K562 (cell line): ENCODE measurements at regions not wholly inside any gene's neighbourhood (a gene's known extent, or its start where the extent isn't known, plus 50 kb on each side); places are given as distances from the start of the nearest gene placed in this dataset.

ENCODE experiments used
- ATAC-seq: fragments of 200-7000 bp; cut with Tn5 transposase; 3 replicates; pipeline ENCODE4 v1.9.1; 2020; ENCODE audit warnings: moderate library complexity
- BruUV-seq: library from RNA; stranded (reverse); fragments of 400-500 nt; replicated peaks from 2 replicates; lab custom pipeline; 2021; lab: Mats Ljungman, UMichigan
- CTCF ChIA-PET: fragments of 300-600 bp; formaldehyde crosslinking; extraction: SDS; loops from one replicate; lab custom pipeline; 2021; ENCODE audit warnings: low intra/inter-chr PET ratio; lab: Yijun Ruan, JAX
- POLR2A ChIA-PET: fragments of 300-600, 350-650 bp; sonication (Branson Sonifier 250); formaldehyde crosslinking; extraction: SDS; loops from one replicate; lab custom pipeline; 2021; ENCODE audit warnings: antibody characterized with exemption, inconsistent platforms; lab: Yijun Ruan, JAX
- DNase-seq, 4 experiments: peaks; one replicate each; pipeline versions ENCODE4 v3.0.0 to v3.0.0-alpha.2; 2011 to 2018; ENCODE audit warnings: low spot score in 3 of 4, mixed read lengths in 3 of 4; ENCODE audit errors: extremely low read depth in 1 of 4
- FAIRE-seq: peaks from 2 replicates; lab custom pipeline; 2011; peaks lifted over from hg19 to GRCh38; lab: Jason Lieb, UNC
- H2AFZ ChIP-seq: 2 replicates; pipeline ENCODE4 v1.6.0; 2011; ENCODE audit warnings: low read depth, low read length, control low read depth, inconsistent platforms
- H3K27ac ChIP-seq: fragments of 200-600 bp; 3 replicates; pipeline ENCODE4 v1.8.0; 2011; ENCODE audit warnings: low read depth, mild to moderate bottlenecking, control low read depth, inconsistent platforms, low read length, moderate library complexity, mixed read lengths; ENCODE audit errors: extremely low read depth
- H3K27me3 ChIP-seq, 2 experiments: fragments of 300-600 bp in 1 of 2; 2 replicates in 1 of 2; 3 replicates in 1 of 2; pipeline versions ENCODE4 v1.6.0 to v1.8.0; 2011; ENCODE audit warnings: inconsistent platforms in 2 of 2, low read length in 2 of 2, mild to moderate bottlenecking in 1 of 2, mixed read lengths in 1 of 2, moderate library complexity in 1 of 2; ENCODE audit not compliant: control insufficient read depth in 2 of 2, insufficient read depth in 2 of 2
- H3K36me3 ChIP-seq: fragments of 300-600 bp; 3 replicates; pipeline ENCODE4 v1.8.0; 2011; ENCODE audit warnings: mild to moderate bottlenecking, low read length, inconsistent platforms; ENCODE audit not compliant: control insufficient read depth, insufficient read depth
- H3K4me1 ChIP-seq, 2 experiments: fragments of 200-600 bp in 1 of 2; replicated peaks in 1 of 2; 2 replicates in 1 of 2; 3 replicates in 1 of 2; pipeline versions ENCODE4 v1.5.1 to v1.8.0; 2011; ENCODE audit warnings: inconsistent platforms in 2 of 2, low read length in 2 of 2, mild to moderate bottlenecking in 1 of 2, mixed read lengths in 1 of 2, moderate library complexity in 1 of 2; ENCODE audit not compliant: control insufficient read depth in 2 of 2, insufficient read depth in 2 of 2
- H3K4me2 ChIP-seq: 2 replicates; pipeline ENCODE4 v1.6.1; 2011; ENCODE audit warnings: low read length, control low read depth, inconsistent platforms, mixed read lengths; ENCODE audit not compliant: insufficient read depth
- H3K4me3 ChIP-seq: fragments of 200-600 bp; sonication (generic), shearing (Covaris generic); 2 replicates; pipeline ENCODE4 v1.5.1; 2016; ENCODE audit warnings: control low read depth, inconsistent platforms
- H3K79me2 ChIP-seq: fragments of 200-600 bp; 3 replicates; pipeline ENCODE4 v1.8.0; 2011; ENCODE audit warnings: low read length, inconsistent platforms; ENCODE audit not compliant: control insufficient read depth, insufficient read depth
- H3K9ac ChIP-seq, 2 experiments: 2 replicates each; pipeline versions ENCODE4 v1.6.0 to v1.6.1; 2011; ENCODE audit warnings: low read depth in 2 of 2, low read length in 2 of 2, control low read depth in 1 of 2, inconsistent platforms in 1 of 2, mild to moderate bottlenecking in 1 of 2, mixed read lengths in 1 of 2; ENCODE audit not compliant: insufficient read depth in 1 of 2
- H3K9me1 ChIP-seq: one replicate; pipeline ENCODE4 v1.6.0; 2011; ENCODE audit warnings: inconsistent platforms, mild to moderate bottlenecking, low read length, moderate library complexity; ENCODE audit not compliant: control insufficient read depth, insufficient read depth
- H3K9me3 ChIP-seq: replicated peaks from 2 replicates; pipeline ENCODE4 v1.5.1; 2011; ENCODE audit warnings: low read depth, low read length, inconsistent platforms; ENCODE audit not compliant: control insufficient read depth, insufficient read depth
- H4K20me1 ChIP-seq: replicated peaks from 2 replicates; pipeline ENCODE4 v1.6.1; 2011; ENCODE audit warnings: low read length, inconsistent platforms, mixed read lengths; ENCODE audit not compliant: control insufficient read depth, insufficient read depth
- HOMEZ ChIP-seq: fragments of 250-450 bp; sonication (Bioruptor Pico); IDR thresholded peaks from 2 replicates; pipeline ENCODE4 v1.4.0; 2020; ENCODE audit warnings: mild to moderate bottlenecking, moderate library complexity
- OTX1 ChIP-seq: fragments of 450-650 bp; formaldehyde crosslinking; IDR thresholded peaks from 2 replicates; pipeline ENCODE4 v1.4.0; 2022; ENCODE audit warnings: mild to moderate bottlenecking
- PREB ChIP-seq: sonication (generic); formaldehyde crosslinking; IDR thresholded peaks from 2 replicates; pipeline ENCODE4 v1.8.1; 2023; ENCODE audit warnings: mild to moderate bottlenecking, missing genetic modification reagents
- RBFOX2 ChIP-seq: fragments of 200-400 bp; formaldehyde crosslinking; IDR thresholded peaks from 2 replicates; pipeline ENCODE4 v1.6.1; 2017; ENCODE audit warnings: low read depth, mild to moderate bottlenecking, low read length, moderate library complexity
- RBM17 ChIP-seq: fragments of 200-400 bp; formaldehyde crosslinking; IDR thresholded peaks from 2 replicates; pipeline ENCODE4 v1.6.1; 2017; ENCODE audit warnings: low read depth, mild to moderate bottlenecking, low read length, borderline replicate concordance
- TCF7L2 ChIP-seq: fragments of 150-350 bp; IDR thresholded peaks from 2 replicates; pipeline ENCODE4 v1.6.1; 2016; ENCODE audit warnings: low read depth, mild to moderate bottlenecking, low read length, moderate library complexity
- ZBTB33 ChIP-seq: sonication (generic); formaldehyde crosslinking; IDR thresholded peaks from 2 replicates; pipeline ENCODE4 v1.8.1; 2023; ENCODE audit warnings: mild to moderate bottlenecking, missing genetic modification reagents
- ZNF384 ChIP-seq: IDR thresholded peaks from 2 replicates; pipeline ENCODE4 v1.6.1; 2012; ENCODE audit warnings: low read depth, low read length, improper control_type of control experiment
- ZNF445 ChIP-seq: fragments of 250-450 bp; sonication (Bioruptor Pico); IDR thresholded peaks from 2 replicates; pipeline ENCODE4 v1.4.0; 2020; ENCODE audit warnings: low read depth, mild to moderate bottlenecking, moderate library complexity
- WGBS: fragments of 100-300 bp; shearing (Covaris generic); methylation state at CpG from one replicate; pipeline ENCODE4 v1.1.6; 2016; ENCODE audit warnings: low coverage, mixed read lengths; ENCODE audit not compliant: insufficient coverage; ENCODE audit errors: missing lambda C conversion rate; 5-methylcytosine and 5-hydroxymethylcytosine counted together
- in situ Hi-C: fragments of 300-500 bp; cut with MboI; formaldehyde crosslinking; loops from 4 replicates; pipeline ENCODE4 v1.15.0; 2018; ENCODE audit warnings: inconsistent platforms, mixed read lengths
- intact Hi-C: fragments of 100-400 bp; cut with micrococcal nuclease; formaldehyde crosslinking; loops from 2 replicates; pipeline ENCODE4 v1.14.2; 2022

DNA sequence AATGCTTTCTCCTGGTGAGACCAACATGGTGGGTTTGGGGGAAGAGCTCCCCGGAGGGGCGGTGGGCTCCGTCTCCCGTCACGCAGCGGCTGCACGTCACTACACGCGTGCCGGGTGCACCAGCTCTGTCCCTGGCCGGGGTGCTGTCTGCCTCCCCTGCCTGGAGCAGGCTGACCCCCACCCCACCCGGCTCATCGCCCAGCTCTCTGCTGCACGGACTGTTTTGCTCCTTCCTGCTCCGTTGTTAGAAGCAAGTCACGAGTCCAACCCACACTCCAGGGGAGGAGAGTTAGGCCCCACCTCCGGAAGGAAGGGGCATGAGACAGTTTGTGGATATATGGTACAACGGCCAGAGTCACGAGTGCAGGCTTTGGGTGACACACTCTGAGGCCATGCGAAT lies 364.9 kb downstream of the BRD1 start (continued):
- no peak for TF ChIP-seq ZBTB33 (CRISPR knock-in tag)

- no peak overlapping the region for H2AFZ ChIP-seq
- H3K36me3 ChIP-seq: peaks cover 6% of the 10 kb centered on the region; the same call in 1 of the 3 replicates
- DNase-seq (no peak), ATAC-seq (no peak), FAIRE-seq (no peak)
- H3K4me2 ChIP-seq: no peak overlapping the region
- peaks cover 6% of the 10 kb centered on the region; the same call in 1 of the 2 replicates for H4K20me1 ChIP-seq
- H3K9me3 ChIP-seq: no peaks in the 10 kb centered on the region
- no peak overlapping the region for H3K27ac ChIP-seq
- BruUV-seq: no TSS peak
- H3K9me1 ChIP-seq: no peaks in the 10 kb centered on the region
- TF ChIP-seq ZNF384 (no peak), RBM17 (no peak), RBFOX2 (no peak), OTX1 (CRISPR knock-in tag) (no peak), ZNF445 (no peak), TCF7L2 (no peak), PREB (CRISPR knock-in tag) (no peak), HOMEZ (CRISPR knock-in tag) (no peak), ZBTB33 (CRISPR knock-in tag) (no peak)
- ChIA-PET CTCF (no interaction called here), POLR2A (interaction anchor here (1.3 to 1.5 kb wide), 2 partner anchors 15 to 16 kb away, joined by 4 read pairs; no protein-coding TSS in a partner anchor)
- H3K9ac ChIP-seq: no peak overlapping the region
- WGBS: 91% methylated on average over 8 of the region's 13 CpGs
- in situ Hi-C loops: no loop called here
- no peaks in the 10 kb centered on the region for H3K27me3 ChIP-seq
- peaks cover 0 to 16% of the 10 kb centered on the region in 2 experiments; a peak in 2 of 5 replicates for H3K4me1 ChIP-seq
- H3K4me3 ChIP-seq: no peak overlapping the region
- intact Hi-C loops: no loop called here
- H3K79me2 ChIP-seq: no peaks in the 10 kb centered on the region
Observed at GRCh38 chr22:49462291-49462690, 365.4 kb downstream of the BRD1 start.
